Psoas muscle (tissue), 7 donors: ENCODE measurements at regions not wholly inside any gene's neighbourhood (a gene's known extent, or its start where the extent isn't known, plus 50 kb on each side); places are given as distances from the start of the nearest gene placed in this dataset.
A peak's percentile ranks its signal among the peaks of the same experiment; 100 is the strongest.

Source experiments
- ATAC-seq, 4 donors: fragments of 200-7000 bp; cut with Tn5 transposase; one replicate each; pipeline ENCODE4 v1.9.1; 2020; ENCODE audit warnings: moderate library complexity in 3 of 4, mild to moderate bottlenecking in 2 of 4
- DNase-seq, 2 donors: peaks; one replicate each; pipeline ENCODE4 v3.0.0-alpha.2; 2020
- H3K27ac ChIP-seq: fragments of 200-600 bp; one replicate; pipeline ENCODE4 v1.8.0; 2022
- H3K27me3 ChIP-seq, 3 donors: fragments of 200-600 bp in 1 of 3; one replicate each; pipeline versions ENCODE4 v1.6.1 to v1.8.0; 2013 to 2022; ENCODE audit warnings: low read length in 2 of 3, mild to moderate bottlenecking in 2 of 3, moderate library complexity in 1 of 3; ENCODE audit not compliant: insufficient read depth in 3 of 3
- H3K36me3 ChIP-seq, 2 donors: fragments of 200-600 bp in 1 of 2; one replicate each; pipeline versions ENCODE4 v1.6.1 to v1.8.0; 2013 to 2022; ENCODE audit warnings: low read depth in 1 of 2, mild to moderate bottlenecking in 1 of 2, moderate library complexity in 1 of 2; ENCODE audit not compliant: insufficient read depth in 1 of 2
- H3K4me1 ChIP-seq: fragments of 200-600 bp; one replicate; pipeline ENCODE4 v1.8.0; 2022
- H3K4me3 ChIP-seq: fragments of 200-600 bp; one replicate; pipeline ENCODE4 v1.8.0; 2022; ENCODE audit warnings: mild to moderate bottlenecking
- H3K9me3 ChIP-seq: fragments of 200-600 bp; one replicate; pipeline ENCODE4 v1.8.0; 2022
- CTCF ChIP-seq: fragments of 200-600 bp; IDR thresholded peaks from one replicate; pipeline ENCODE4 v1.8.0; 2022; ENCODE audit warnings: antibody characterized with exemption
- WGBS, 3 donors: extraction: QIAGEN DNeasy Blood & Tissue Kit; methylation state at CpG; one replicate each; pipeline versions ENCODE4 v1.1.6 to v1.1.7; 2013; 5-methylcytosine and 5-hydroxymethylcytosine counted together
- intact Hi-C, 2 donors: fragments of 100-400 bp; cut with DNase I; formaldehyde crosslinking; loops; one replicate each; pipeline versions ENCODE4 v1.11.0 to v1.14.2; 2022
- donor health status: healthy with polysubstance abuse.
- donor health status: DM: no; HTN: no; CAD: no; lungs with moderate emphysema.
- donor health status: Bipolar disorder and iron deficiency.
- donor health status: healthy.
- donor health status: DM: yes; HTN: yes; CAD: no.
- donor health status: DM: no; HTN: no; CAD: no.
- donor health status: DM: yes; HTN: yes; CAD: no.

GRCh38 chr20:20820785-20821483, 108.5 kb upstream of the RALGAPA2 start:
- no peak overlapping the region for H3K27ac ChIP-seq
- no peaks in the 10 kb centered on the region for H3K9me3 ChIP-seq
- H3K4me1 ChIP-seq = peaks cover 16% of the 10 kb centered on the region
- no peaks in the 10 kb centered on the region for H3K36me3 ChIP-seq
- 56 to 69% (median 66%) methylated on average over 8 to 9 of the region's 9 CpGs for WGBS, 3 donors
- DNase-seq = no peak
- no peak overlapping the region for H3K4me3 ChIP-seq
- H3K27me3 ChIP-seq = no peaks in the 10 kb centered on the region
- ATAC-seq = no peak
- intact Hi-C loops = no loop called here
- no peak for TF ChIP-seq CTCF

GRCh38 chr20:20820104-20820503, 107.7 kb upstream of the RALGAPA2 start:
- DNase-seq = no peak
- peak; percentile 44 for TF ChIP-seq CTCF
- Histone ChIP-seq H3K27me3 (no peaks in the 10 kb centered on the region), H3K4me1 (peaks cover 14% of the 10 kb centered on the region), H3K4me3 (no peak overlapping the region), H3K9me3 (no peaks in the 10 kb centered on the region), H3K36me3 (no peaks in the 10 kb centered on the region), H3K27ac (no peak overlapping the region)
- 60 to 71% (median 63%) methylated on average over 10 of the region's 10 CpGs for WGBS, 3 donors
- peak; percentile 25 to 71 (median 47) for ATAC-seq
- intact Hi-C loops = no loop called here

GRCh38 chr20:20816969-20817755, 104.7 kb upstream of the RALGAPA2 start:
- Histone ChIP-seq H3K27ac (no peak overlapping the region), H3K27me3 (no peaks in the 10 kb centered on the region), H3K4me3 (no peak overlapping the region), H3K36me3 (no peaks in the 10 kb centered on the region), H3K9me3 (no peaks in the 10 kb centered on the region), H3K4me1 (no peaks in the 10 kb centered on the region)
- TF ChIP-seq CTCF = no peak
- intact Hi-C loops = no loop called here
- DNase-seq (no peak), ATAC-seq (no peak)
- WGBS, 3 donors = 59 to 72% (median 69%) methylated on average over 4 of the region's 4 CpGs

- Histone ChIP-seq H3K4me1 (no peaks in the 10 kb centered on the region), H3K27ac (no peak overlapping the region), H3K9me3 (no peaks in the 10 kb centered on the region), H3K36me3 (no peaks in the 10 kb centered on the region), H3K27me3 (no peaks in the 10 kb centered on the region), H3K4me3 (no peak overlapping the region)
- DNase-seq (no peak), ATAC-seq (no peak)
- WGBS, 3 donors = 82 to 84% (median 83%) methylated on average over 4 of the region's 4 CpGs
- intact Hi-C loops = no loop called here
- no peak for TF ChIP-seq CTCF
Observed at GRCh38 chr20:20815711-20816455, 103.4 kb upstream of the RALGAPA2 start.
